KMS-11 (cell line): ENCODE measurements at regions not wholly inside any gene's neighbourhood (a gene's known extent, or its start where the extent isn't known, plus 50 kb on each side); places are given as distances from the start of the nearest gene placed in this dataset.

Source experiments
- H2AFZ ChIP-seq: fragments of 200-600 bp; sonication (generic); 2 replicates; pipeline ENCODE4 v1.6.1; 2016; ENCODE audit warnings: antibody characterized with exemption, mixed run types, low read depth
- H3K27ac ChIP-seq: fragments of 200-600 bp; sonication (generic); 2 replicates; pipeline ENCODE4 v1.6.1; 2016; ENCODE audit warnings: mild to moderate bottlenecking, mixed run types
- H3K27me3 ChIP-seq: fragments of 200-600 bp; sonication (generic); 2 replicates; pipeline ENCODE4 v1.6.1; 2017; ENCODE audit warnings: mild to moderate bottlenecking, low read depth, mixed run types, moderate library complexity; ENCODE audit not compliant: insufficient read depth
- H3K36me3 ChIP-seq: fragments of 200-600 bp; sonication (generic); 2 replicates; pipeline ENCODE4 v1.6.1; 2017; ENCODE audit warnings: mild to moderate bottlenecking, mixed run types; ENCODE audit not compliant: insufficient read depth
- H3K4me1 ChIP-seq: fragments of 200-600 bp; sonication (generic); 2 replicates; pipeline ENCODE4 v1.6.1; 2016; ENCODE audit warnings: mild to moderate bottlenecking, low read depth, mixed run types; ENCODE audit not compliant: poor library complexity, severe bottlenecking
- H3K4me2 ChIP-seq: fragments of 200-600 bp; sonication (generic); 2 replicates; pipeline ENCODE4 v1.7.0; 2016; ENCODE audit warnings: mild to moderate bottlenecking, mixed run types
- H3K4me3 ChIP-seq: fragments of 200-600 bp; sonication (generic); IDR thresholded peaks from 2 replicates; pipeline ENCODE4 v1.6.1; 2017; ENCODE audit warnings: low read depth, low read length, mixed read lengths; ENCODE audit not compliant: insufficient read depth
- H3K79me2 ChIP-seq: fragments of 200-600 bp; sonication (generic); 2 replicates; pipeline ENCODE4 v1.6.1; 2016; ENCODE audit warnings: low read depth, mixed run types; ENCODE audit not compliant: insufficient read depth
- H3K9ac ChIP-seq: fragments of 200-600 bp; sonication (generic); 2 replicates; pipeline ENCODE4 v1.6.1; 2016; ENCODE audit warnings: mild to moderate bottlenecking, mixed run types
- H4K20me1 ChIP-seq: fragments of 200-600 bp; sonication (generic); 2 replicates; pipeline ENCODE4 v1.6.1; 2016; ENCODE audit warnings: mild to moderate bottlenecking, mixed run types; ENCODE audit not compliant: insufficient read depth
- CTCF ChIP-seq: fragments of 200-600 bp; sonication (generic); conservative IDR thresholded peaks from 2 replicates; pipeline ENCODE4 v1.6.1; 2017; ENCODE audit warnings: low read depth, mild to moderate bottlenecking, antibody characterized with exemption, low read length, moderate library complexity, mixed read lengths

- Histone ChIP-seq H3K9ac (no peak overlapping the region), H3K4me3 (no peak overlapping the region), H3K4me1 (no peaks in the 10 kb centered on the region), H3K79me2 (no peaks in the 10 kb centered on the region), H3K27me3 (no peaks in the 10 kb centered on the region; the same call in 1 of the 2 replicates), H3K36me3 (no peaks in the 10 kb centered on the region), H2AFZ (no peak overlapping the region), H4K20me1 (no peaks in the 10 kb centered on the region), H3K27ac (no peak overlapping the region), H3K4me2 (no peak overlapping the region)
- TF ChIP-seq CTCF: no peak
Measured at GRCh38 chr12:39028382-39028781, 123.0 kb upstream of the CPNE8 start.

- Histone ChIP-seq H4K20me1 (no peaks in the 10 kb centered on the region), H3K4me1 (no peaks in the 10 kb centered on the region)
Measured at GRCh38 chr12:39012870-39013269, 107.5 kb upstream of the CPNE8 start.

GRCh38 chr12:39011166-39011565 lies 105.8 kb upstream of the CPNE8 start:
- Histone ChIP-seq H3K4me2 (no peak overlapping the region), H3K9ac (no peak overlapping the region), H3K36me3 (no peaks in the 10 kb centered on the region), H3K4me3 (no peak overlapping the region), H3K27me3 (no peaks in the 10 kb centered on the region), H4K20me1 (no peaks in the 10 kb centered on the region), H3K27ac (no peak overlapping the region), H3K4me1 (no peaks in the 10 kb centered on the region), H3K79me2 (no peaks in the 10 kb centered on the region), H2AFZ (no peak overlapping the region)
- no peak for TF ChIP-seq CTCF

More at GRCh38 chr12:39012870-39013269, 107.5 kb upstream of the CPNE8 start:
- no peak for TF ChIP-seq CTCF
- Histone ChIP-seq H2AFZ (no peak overlapping the region), H3K9ac (no peak overlapping the region), H3K79me2 (no peaks in the 10 kb centered on the region), H3K4me3 (no peak overlapping the region), H3K4me2 (no peak overlapping the region), H3K27me3 (no peaks in the 10 kb centered on the region), H3K27ac (no peak overlapping the region), H3K36me3 (no peaks in the 10 kb centered on the region)

- no peaks in the 10 kb centered on the region for H3K4me1 ChIP-seq
- H3K4me2 ChIP-seq: no peak overlapping the region
- TF ChIP-seq CTCF: no peak
- no peak overlapping the region for H3K27ac ChIP-seq
- H3K9ac ChIP-seq: no peak overlapping the region
- no peaks in the 10 kb centered on the region for H4K20me1 ChIP-seq
- no peak overlapping the region for H2AFZ ChIP-seq
- no peak overlapping the region for H3K4me3 ChIP-seq
- H3K27me3 ChIP-seq: no peaks in the 10 kb centered on the region
- no peaks in the 10 kb centered on the region for H3K36me3 ChIP-seq
- H3K79me2 ChIP-seq: no peaks in the 10 kb centered on the region
Measured at GRCh38 chr12:39010406-39010805, 105.0 kb upstream of the CPNE8 start.

- no peaks in the 10 kb centered on the region for H3K4me1 ChIP-seq
- no peaks in the 10 kb centered on the region for H4K20me1 ChIP-seq
- H3K79me2 ChIP-seq: no peaks in the 10 kb centered on the region
- no peak overlapping the region for H3K4me3 ChIP-seq
- H3K9ac ChIP-seq: no peak overlapping the region
- no peak overlapping the region for H2AFZ ChIP-seq
- H3K4me2 ChIP-seq: no peak overlapping the region
- no peak for TF ChIP-seq CTCF
- H3K27me3 ChIP-seq: no peaks in the 10 kb centered on the region
- no peak overlapping the region for H3K27ac ChIP-seq
- no peaks in the 10 kb centered on the region for H3K36me3 ChIP-seq
Measured at GRCh38 chr12:39007619-39008018, 102.2 kb upstream of the CPNE8 start.
